Stimulated activated naive CD8-positive, alpha-beta T cell treated with anti-CD3 and anti-CD28 coated beads, Interleukin-15, amount 100 ng/mL, for 72 hours (primary cell): ENCODE measurements at regions not wholly inside any gene's neighbourhood (a gene's known extent, or its start where the extent isn't known, plus 50 kb on each side); places are given as distances from the start of the nearest gene placed in this dataset.
"Not testable (repeated sequence)": the region's sequence is repeated elsewhere in the genome, so short reads cannot be mapped to it uniquely, and the experiment has no call there.

Experiments used
- ATAC-seq: fragments of 150-1000 bp; cut with Tn5 transposase; 2 replicates; pipeline ENCODE4 v1.10.0; 2021; ENCODE audit warnings: mild to moderate bottlenecking, moderate library complexity
- DNase-seq, 2 donors: peaks; one replicate each; pipeline ENCODE4 v3.0.0; 2021 to 2022
- H3K27ac Mint-ChIP-seq, 2 donors: one replicate each; pipeline ENCODE4 v1.8.0; 2022; ENCODE audit warnings: mild to moderate bottlenecking in 2 of 2, mixed read lengths in 2 of 2, moderate library complexity in 2 of 2
- H3K27me3 Mint-ChIP-seq: one replicate; pipeline ENCODE4 v1.8.0; 2022; ENCODE audit warnings: mixed read lengths
- H3K4me1 Mint-ChIP-seq: one replicate; pipeline ENCODE4 v1.8.0; 2022; ENCODE audit warnings: mild to moderate bottlenecking, mixed read lengths
- H3K4me3 Mint-ChIP-seq, 2 donors: one replicate each; pipeline ENCODE4 v1.8.0; 2022; ENCODE audit warnings: mild to moderate bottlenecking in 2 of 2, mixed read lengths in 2 of 2, moderate library complexity in 1 of 2
- H3K9me3 Mint-ChIP-seq, 2 donors: one replicate each; pipeline ENCODE4 v1.8.0; 2022; ENCODE audit warnings: mixed read lengths in 2 of 2

DNA sequence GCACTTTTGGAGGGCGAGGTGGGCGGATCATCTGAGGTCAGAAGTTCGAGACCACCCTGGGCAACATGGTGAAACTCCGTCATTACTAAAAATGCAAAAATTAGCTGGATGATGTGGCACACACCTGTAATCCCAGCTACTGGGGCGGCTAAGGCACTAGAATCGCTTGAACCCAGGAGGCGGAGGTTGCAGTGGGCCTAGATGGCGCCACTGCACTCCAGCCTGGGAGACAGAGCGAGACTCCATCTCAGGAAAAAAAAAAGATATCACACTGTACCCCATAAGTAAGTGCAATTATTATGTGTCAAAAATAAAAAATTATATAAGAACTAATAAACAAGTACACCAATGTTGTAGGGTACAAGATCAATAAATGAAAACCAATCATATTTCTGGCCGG, 200.0 kb downstream of the CDRT15L2 start:
- Mint-ChIP-seq H3K9me3 (no peaks in the 10 kb centered on the region), H3K4me1 (no peaks in the 10 kb centered on the region), H3K4me3 (no peak overlapping the region), H3K27me3 (peaks cover 10% of the 10 kb centered on the region), H3K27ac (no peak overlapping the region)
- DNase-seq (no peak), ATAC-seq (no peak)

DNA sequence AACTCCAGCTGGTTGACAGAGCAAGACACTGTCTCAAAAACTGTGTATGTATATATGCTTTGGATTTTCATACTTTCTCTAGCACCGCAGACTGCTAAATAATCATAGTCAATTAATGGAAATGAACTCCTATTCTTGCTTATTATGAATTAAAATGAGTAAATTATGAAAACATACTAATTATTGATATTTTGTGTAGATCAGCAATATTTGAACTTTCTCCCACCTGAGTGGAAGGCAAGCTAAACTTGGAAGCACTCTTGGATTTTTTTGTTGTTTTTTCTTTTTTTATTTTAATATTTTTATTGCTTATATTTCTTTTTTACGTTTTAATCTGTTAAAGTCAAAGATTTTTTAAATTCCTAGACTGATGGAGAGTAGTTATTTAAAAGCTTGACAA, 201.7 kb downstream of the CDRT15L2 start:
- DNase-seq (no peak), ATAC-seq (no peak)
- peaks cover 18% of the 10 kb centered on the region for H3K27me3 Mint-ChIP-seq
- H3K4me3 Mint-ChIP-seq = no peak overlapping the region
- no peaks in the 10 kb centered on the region for H3K4me1 Mint-ChIP-seq
- no peaks in the 10 kb centered on the region for H3K9me3 Mint-ChIP-seq
- no peak overlapping the region for H3K27ac Mint-ChIP-seq

DNA sequence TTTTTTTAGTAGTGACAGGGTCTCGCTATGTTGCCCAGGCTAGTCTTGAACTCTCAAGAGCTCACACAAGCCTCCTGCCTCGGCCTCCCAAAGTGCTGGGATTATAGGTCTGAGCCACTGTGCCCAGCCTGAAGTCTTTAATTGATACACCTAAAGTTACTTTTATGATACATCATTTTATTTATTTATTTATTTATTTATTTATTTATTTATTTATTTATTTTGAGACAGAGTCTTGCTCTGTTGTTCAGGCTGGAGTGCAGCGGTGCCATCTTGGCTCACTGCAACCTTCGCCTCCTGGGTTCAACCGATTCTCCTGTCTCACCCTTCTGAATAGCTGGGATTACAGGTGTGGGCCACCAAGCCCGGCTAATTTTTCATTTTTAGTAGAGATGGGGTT, 202.3 kb downstream of the CDRT15L2 start:
- not testable (repeated sequence) for H3K4me3 Mint-ChIP-seq, ATAC-seq, H3K27ac Mint-ChIP-seq, DNase-seq, H3K9me3 Mint-ChIP-seq, H3K4me1 Mint-ChIP-seq
- peaks cover 18% of the 10 kb centered on the region for H3K27me3 Mint-ChIP-seq

DNA sequence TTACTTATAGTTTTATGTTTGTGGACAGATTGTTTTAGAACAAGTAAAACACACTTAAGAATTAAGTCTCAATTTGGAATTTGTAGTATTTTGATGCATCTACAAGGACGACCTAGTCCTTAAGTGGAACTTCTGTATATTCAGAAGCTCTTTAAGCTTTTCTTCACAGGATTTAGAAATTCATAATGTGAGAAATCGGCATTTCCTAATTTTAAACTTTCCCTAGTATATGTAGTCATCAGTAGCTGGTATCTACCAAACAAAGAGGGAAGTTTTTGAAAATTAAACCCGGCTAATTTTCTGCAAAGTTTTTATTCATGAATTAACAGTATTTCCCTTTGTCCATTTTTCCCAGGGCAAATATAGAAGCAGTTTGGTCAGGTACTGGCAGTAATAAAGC, 203.6 kb downstream of the CDRT15L2 start:
- Mint-ChIP-seq H3K9me3 (no peaks in the 10 kb centered on the region), H3K27me3 (peaks cover 25% of the 10 kb centered on the region), H3K4me3 (no peak overlapping the region), H3K4me1 (no peaks in the 10 kb centered on the region), H3K27ac (no peak overlapping the region)
- no peak for DNase-seq
- no peak for ATAC-seq

DNA sequence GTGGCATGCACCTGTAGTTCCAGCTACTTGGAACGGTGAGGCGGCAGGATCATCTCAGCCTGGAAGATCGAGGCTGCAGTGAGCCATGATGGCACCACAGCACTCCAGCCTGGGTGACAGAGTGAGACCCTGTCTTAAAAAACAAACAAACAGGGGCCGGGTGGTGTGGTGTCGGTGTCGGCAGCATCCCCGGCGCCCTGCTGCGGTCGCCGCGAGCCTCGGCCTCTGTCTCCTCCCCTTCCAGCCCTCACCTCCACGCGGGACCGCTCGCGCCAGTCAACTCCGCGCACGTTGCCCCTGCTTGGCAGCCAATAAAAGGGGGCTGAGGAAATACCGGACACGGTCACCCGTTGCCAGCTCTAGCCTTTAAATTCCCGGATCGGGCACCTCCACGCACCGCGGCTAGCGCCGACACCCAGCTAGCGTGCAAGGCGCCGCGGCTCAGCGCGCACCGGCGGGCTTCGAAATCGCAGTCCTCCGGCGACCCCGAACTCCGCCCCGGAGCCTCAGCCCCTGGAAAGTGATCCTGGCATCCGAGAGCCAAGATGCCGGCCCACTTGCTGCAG, 204.7 kb downstream of the CDRT15L2 start:
- H3K27me3 Mint-ChIP-seq = peaks cover 25% of the 10 kb centered on the region
- no peaks in the 10 kb centered on the region for H3K4me1 Mint-ChIP-seq
- peak overlapping the region in 1 of 2 donors; percentile 46 for H3K4me3 Mint-ChIP-seq
- H3K27ac Mint-ChIP-seq = no peak overlapping the region
- no peaks in the 10 kb centered on the region for H3K9me3 Mint-ChIP-seq
- DNase-seq (no peak), ATAC-seq (no peak)

DNA sequence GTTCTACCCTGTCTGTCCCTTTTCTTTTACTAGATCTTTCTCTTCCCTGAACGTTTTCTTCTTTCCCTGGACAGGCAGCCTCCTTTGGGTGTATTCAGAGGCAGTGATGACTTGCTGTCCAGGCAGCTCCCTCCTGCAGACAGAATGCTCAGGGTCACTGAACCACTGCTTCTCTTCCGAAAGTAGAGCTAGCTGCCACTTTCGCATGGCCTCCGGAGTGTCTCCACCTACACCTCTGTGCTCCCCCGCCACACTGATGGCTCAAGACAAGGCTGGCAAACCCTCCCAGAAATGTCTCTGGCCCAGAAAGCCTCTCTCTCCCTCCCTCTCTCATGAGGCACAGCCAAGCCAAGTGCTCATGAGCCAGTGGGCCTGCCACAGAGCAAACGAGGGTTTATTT, 207.8 kb downstream of the CDRT15L2 start:
- no peaks in the 10 kb centered on the region for H3K9me3 Mint-ChIP-seq
- H3K4me3 Mint-ChIP-seq = no peak overlapping the region
- ATAC-seq = no peak
- H3K27ac Mint-ChIP-seq = no peak overlapping the region
- no peaks in the 10 kb centered on the region for H3K4me1 Mint-ChIP-seq
- no peak for DNase-seq
- peaks cover 25% of the 10 kb centered on the region for H3K27me3 Mint-ChIP-seq

DNA sequence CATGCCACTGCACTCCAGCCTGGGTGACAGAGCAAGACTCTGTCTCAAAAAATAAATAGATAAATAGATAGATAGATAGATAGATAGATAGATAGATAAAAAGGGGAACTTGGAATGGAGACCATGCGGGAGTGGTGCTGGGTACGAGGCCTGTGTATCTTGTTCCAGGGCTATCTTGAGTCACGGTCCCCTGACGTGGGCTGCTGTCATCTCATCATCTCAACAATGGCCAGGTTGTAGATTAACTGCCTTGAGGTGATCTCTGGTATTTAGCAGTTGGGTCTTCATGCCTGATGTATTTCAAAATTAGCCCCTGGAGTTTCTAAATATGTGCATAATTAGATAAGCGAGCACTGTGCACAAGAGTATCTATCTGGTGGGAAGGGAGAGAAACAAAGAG, 212.1 kb downstream of the CDRT15L2 start:
- no peak overlapping the region for H3K27ac Mint-ChIP-seq
- ATAC-seq (no peak), DNase-seq (no peak)
- no peak overlapping the region for H3K4me3 Mint-ChIP-seq
- H3K27me3 Mint-ChIP-seq = peaks cover 7% of the 10 kb centered on the region
- no peaks in the 10 kb centered on the region for H3K4me1 Mint-ChIP-seq
- no peaks in the 10 kb centered on the region for H3K9me3 Mint-ChIP-seq

DNA sequence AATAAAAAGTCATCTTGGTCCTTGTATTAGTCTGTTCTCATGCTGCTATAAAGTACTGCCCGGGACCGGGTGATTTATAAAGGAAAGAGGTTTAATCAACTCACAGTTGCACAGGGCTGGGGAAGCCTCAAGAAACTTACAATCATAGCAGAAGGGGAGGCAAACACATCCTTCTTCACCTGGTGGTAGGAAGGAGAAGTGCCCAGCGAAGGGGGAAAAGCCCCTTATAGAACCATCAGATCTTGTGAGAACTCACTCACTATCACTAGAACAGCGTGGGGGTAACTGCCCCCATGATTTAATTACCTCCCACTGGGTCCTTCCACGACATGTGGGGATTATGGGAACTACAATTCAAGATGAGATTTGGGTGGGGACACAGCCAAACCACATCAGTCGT, 215.0 kb downstream of the CDRT15L2 start:
- H3K27ac Mint-ChIP-seq, H3K4me3 Mint-ChIP-seq, H3K27me3 Mint-ChIP-seq, H3K9me3 Mint-ChIP-seq, ATAC-seq, DNase-seq: not testable (repeated sequence)
- peaks cover 13% of the 10 kb centered on the region for H3K4me1 Mint-ChIP-seq

DNA sequence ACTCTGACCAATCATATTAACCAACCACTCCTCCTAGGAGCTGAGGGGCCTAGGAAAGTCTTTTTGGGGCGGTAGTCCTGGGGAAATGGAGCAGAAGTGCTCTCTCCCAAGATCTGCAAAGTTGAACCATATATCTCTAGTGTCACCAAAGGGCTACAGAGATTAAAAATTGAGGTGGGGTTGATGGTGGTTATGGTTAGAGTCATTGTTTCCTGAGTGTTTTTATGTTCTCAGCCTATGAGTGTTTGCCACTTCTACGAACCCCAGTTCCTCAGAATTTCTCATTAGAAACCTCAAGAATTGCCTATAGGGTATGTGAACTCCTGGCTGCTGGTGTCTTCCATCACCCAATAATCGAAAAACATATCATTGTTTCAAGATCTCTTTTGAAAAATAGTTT, 217.8 kb downstream of the CDRT15L2 start:
- Mint-ChIP-seq H3K27ac (peak overlapping the region; percentile 5 to 50), H3K27me3 (no peaks in the 10 kb centered on the region), H3K4me1 (peaks cover 13% of the 10 kb centered on the region), H3K9me3 (no peaks in the 10 kb centered on the region), H3K4me3 (no peak overlapping the region)
- DNase-seq (no peak), ATAC-seq (peak; percentile 54)

DNA sequence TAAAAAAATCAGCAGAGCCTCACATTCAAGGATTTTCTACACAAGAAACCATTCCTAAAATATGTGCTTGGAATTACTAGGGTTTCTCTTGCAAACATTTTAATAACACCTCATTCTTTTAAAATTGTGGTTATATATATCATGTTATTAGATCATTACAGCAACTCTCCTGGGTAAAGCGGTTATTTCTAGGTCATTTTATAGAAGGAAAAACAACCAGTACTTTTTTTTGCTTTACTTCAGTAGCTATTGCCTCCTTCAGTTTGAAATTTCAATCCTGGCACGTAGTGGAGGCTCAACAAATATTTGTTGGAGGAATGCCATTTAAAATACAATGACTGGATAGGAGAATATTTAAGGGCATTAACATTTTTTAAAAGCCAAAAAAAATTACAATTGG, 220.6 kb downstream of the CDRT15L2 start:
- ATAC-seq (no peak), DNase-seq (no peak)
- H3K4me3 Mint-ChIP-seq = no peak overlapping the region
- no peaks in the 10 kb centered on the region for H3K27me3 Mint-ChIP-seq
- peak overlapping the region in 1 of 2 donors; percentile 34 for H3K27ac Mint-ChIP-seq
- H3K4me1 Mint-ChIP-seq = peaks cover 13% of the 10 kb centered on the region
- no peaks in the 10 kb centered on the region for H3K9me3 Mint-ChIP-seq

DNA sequence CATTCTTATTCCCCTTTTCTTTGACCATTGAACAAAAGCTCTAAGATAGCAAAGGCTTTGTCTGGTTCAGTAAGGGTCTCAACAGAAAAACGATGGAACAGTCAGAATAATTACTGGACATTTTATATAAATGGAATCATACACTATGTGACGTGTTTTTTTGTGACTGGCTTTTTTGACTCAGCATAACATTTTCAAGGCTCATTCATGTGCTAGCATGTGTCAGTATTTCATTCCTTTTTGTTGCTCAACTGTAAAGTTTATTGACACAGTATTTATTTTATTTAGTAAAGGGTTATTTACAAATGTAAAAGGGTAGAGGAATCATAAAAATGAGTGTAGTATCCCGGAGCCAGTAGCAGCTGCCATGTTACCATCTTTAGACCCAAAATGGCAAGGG, 226.2 kb downstream of the CDRT15L2 start:
- no peak for ATAC-seq
- no peak overlapping the region for H3K4me3 Mint-ChIP-seq
- no peak for DNase-seq
- no peaks in the 10 kb centered on the region for H3K27me3 Mint-ChIP-seq
- H3K9me3 Mint-ChIP-seq = peaks cover 0 to 7% of the 10 kb centered on the region in 2 donors
- H3K27ac Mint-ChIP-seq = no peak overlapping the region
- H3K4me1 Mint-ChIP-seq = no peaks in the 10 kb centered on the region

DNA sequence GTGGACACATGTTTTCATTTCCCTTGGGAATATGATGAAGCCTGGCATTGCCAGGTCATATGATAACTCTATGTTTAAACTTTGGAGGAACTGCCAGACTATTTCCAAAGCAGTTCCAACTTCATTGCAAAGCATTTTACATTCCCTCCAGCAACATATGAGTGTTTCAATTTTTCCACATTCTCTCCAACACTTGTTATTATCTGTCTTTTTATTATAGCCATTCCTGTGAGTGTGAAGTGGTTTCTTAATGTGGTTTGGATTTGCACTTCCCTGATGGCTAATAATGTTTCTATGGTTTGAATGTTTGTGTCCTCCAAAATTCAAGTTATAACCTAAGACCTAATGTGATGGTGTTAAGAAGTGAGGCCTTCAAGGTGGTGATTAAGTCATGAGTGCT, 228.0 kb downstream of the CDRT15L2 start:
- H3K27me3 Mint-ChIP-seq, H3K4me1 Mint-ChIP-seq, H3K4me3 Mint-ChIP-seq, H3K27ac Mint-ChIP-seq, ATAC-seq, H3K9me3 Mint-ChIP-seq, DNase-seq: not testable (repeated sequence)

DNA sequence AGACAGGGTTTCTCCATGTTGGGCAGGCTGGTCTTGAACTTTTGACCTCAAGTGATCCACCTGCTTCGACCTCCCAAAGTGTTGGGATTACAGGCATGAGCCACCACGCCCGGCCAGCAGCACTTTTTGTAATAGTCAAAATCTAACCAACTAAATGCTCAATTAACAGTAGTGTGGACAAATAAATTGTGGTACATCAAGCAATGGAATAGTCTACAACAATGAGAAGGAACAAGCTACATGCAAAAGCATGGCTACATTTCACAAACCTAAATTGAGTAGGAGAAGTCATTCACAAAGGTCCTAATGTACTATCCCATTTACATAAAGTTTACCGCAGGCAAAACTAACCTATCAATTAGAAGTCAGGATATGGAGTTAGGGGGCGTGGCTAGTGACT, 227.4 kb downstream of the USP22 start:
- not testable (repeated sequence) for ATAC-seq, H3K27me3 Mint-ChIP-seq, H3K4me3 Mint-ChIP-seq, H3K4me1 Mint-ChIP-seq, H3K9me3 Mint-ChIP-seq, H3K27ac Mint-ChIP-seq, DNase-seq

DNA sequence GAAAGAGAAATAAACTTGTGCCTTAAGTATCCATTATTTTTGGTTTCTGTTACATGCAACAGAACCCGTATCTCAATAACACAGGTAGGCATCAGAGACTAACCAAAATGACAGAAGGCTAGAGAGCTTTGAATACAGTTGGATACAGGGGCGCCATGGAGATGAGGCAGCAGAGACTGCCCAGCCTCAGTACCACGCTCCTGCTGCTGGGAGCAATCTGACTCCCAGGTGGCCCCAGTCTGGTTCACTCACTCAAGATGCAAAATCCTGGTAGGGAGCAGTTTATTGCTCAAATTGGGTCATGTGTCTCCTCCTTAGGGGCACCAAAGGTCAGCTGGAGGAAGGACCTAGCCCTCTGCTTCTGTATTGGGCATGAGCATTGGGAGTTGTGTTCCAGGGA, 218.9 kb downstream of the USP22 start:
- H3K4me1 Mint-ChIP-seq = no peaks in the 10 kb centered on the region
- peak overlapping the region in 1 of 2 donors; percentile 85 for H3K27ac Mint-ChIP-seq
- no peaks in the 10 kb centered on the region for H3K27me3 Mint-ChIP-seq

DNA sequence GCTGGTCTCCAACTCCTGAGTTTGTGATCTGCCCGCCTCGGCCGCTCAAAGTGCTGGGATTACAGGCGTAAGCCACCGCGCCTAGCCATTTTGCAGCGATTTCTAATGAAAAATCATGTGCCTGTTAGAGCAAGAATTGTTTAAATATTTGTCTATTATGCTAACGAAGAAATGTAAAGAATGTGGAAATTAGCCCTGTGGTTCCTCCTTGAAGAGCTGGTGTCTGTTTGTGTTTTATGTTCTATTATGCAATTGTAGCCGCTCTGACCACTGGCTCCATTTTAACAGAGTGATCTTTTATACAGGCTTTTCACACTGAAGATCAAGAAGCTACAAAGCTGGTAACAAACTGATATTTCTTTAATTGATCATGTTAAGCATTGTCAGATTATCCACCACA, 217.3 kb downstream of the USP22 start:
- H3K4me1 Mint-ChIP-seq = no peaks in the 10 kb centered on the region
- H3K4me3 Mint-ChIP-seq = no peak overlapping the region
- ATAC-seq = no peak
- DNase-seq = no peak
- H3K27ac Mint-ChIP-seq = no peak overlapping the region
- peaks cover 8% of the 10 kb centered on the region for H3K27me3 Mint-ChIP-seq
- H3K9me3 Mint-ChIP-seq = no peaks in the 10 kb centered on the region

More for the DNA sequence above, 218.9 kb downstream of the USP22 start:
- no peaks in the 10 kb centered on the region for H3K9me3 Mint-ChIP-seq
- DNase-seq (no peak), ATAC-seq (no peak)
- H3K4me3 Mint-ChIP-seq = no peak overlapping the region

DNA sequence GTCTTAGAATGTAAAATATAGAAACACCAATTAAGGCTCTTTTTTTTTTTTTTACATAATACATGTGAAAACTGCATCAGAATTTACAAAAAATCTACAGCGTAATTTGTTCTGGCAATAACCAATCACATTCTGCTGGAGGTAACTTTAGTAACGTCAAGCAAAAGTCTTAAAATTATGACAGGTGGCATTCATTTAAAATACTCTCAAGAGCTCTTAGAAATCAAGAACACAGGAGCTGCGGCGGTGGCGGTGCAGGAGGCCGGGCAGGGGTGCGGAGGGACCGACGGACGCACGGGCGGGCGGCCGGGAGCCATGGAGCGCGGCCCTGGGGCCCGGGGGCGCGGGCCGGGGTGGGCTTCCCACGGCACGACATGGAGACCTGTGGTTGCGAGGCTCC, 202.4 kb downstream of the USP22 start:
- H3K27ac Mint-ChIP-seq, ATAC-seq, H3K9me3 Mint-ChIP-seq, DNase-seq: not testable (repeated sequence)
- Mint-ChIP-seq H3K27me3 (peaks cover 26% of the 10 kb centered on the region), H3K4me1 (peaks cover 14% of the 10 kb centered on the region), H3K4me3 (peak overlapping the region; percentile 44 to 57)
